CD4-positive, alpha-beta memory T cell (primary cell): ENCODE measurements at regions not wholly inside any gene's neighbourhood (a gene's known extent, or its start where the extent isn't known, plus 50 kb on each side); places are given as distances from the start of the nearest gene placed in this dataset.

Experiments
- CTCF ChIA-PET: fragments of 350-600 bp; sonication (Branson Sonifier 250); formaldehyde crosslinking; loops from one replicate; lab custom pipeline; 2021; ENCODE audit warnings: inconsistent platforms; ENCODE audit not compliant: partially characterized antibody; lab: Charles Lee
- POLR2A ChIA-PET: fragments of 350-600 bp; sonication (Branson Sonifier 250); formaldehyde crosslinking; loops from one replicate; lab custom pipeline; 2021; ENCODE audit not compliant: partially characterized antibody; lab: Charles Lee
- DNase-seq, 5 donors: peaks; one replicate each; pipeline versions ENCODE4 v3.0.0 to v3.0.0-alpha.2; 2020 to 2022; ENCODE audit warnings: mixed read lengths in 1 of 5
- H3K27ac ChIP-seq: one replicate; pipeline ENCODE4 v1.7.0; 2013; ENCODE audit warnings: low read depth, low read length
- H3K27me3 ChIP-seq: 2 replicates; pipeline ENCODE4 v1.7.0; 2013; ENCODE audit warnings: mild to moderate bottlenecking, low read length, moderate library complexity; ENCODE audit not compliant: insufficient read depth
- H3K36me3 ChIP-seq: 2 replicates; pipeline ENCODE4 v1.7.0; 2013; ENCODE audit warnings: mild to moderate bottlenecking, low read length, moderate library complexity; ENCODE audit not compliant: insufficient read depth
- H3K4me1 ChIP-seq: 2 replicates; pipeline ENCODE4 v1.7.0; 2013; ENCODE audit warnings: mild to moderate bottlenecking, low read length, moderate library complexity; ENCODE audit not compliant: insufficient read depth
- H3K4me3 ChIP-seq, 2 donors: one replicate each; pipeline ENCODE4 v1.7.0; 2013; ENCODE audit warnings: low read length in 2 of 2, mild to moderate bottlenecking in 1 of 2
- H3K9me3 ChIP-seq, 2 donors: one replicate each; pipeline ENCODE4 v1.7.0; 2013; ENCODE audit warnings: low read length in 2 of 2, control low read depth in 1 of 2; ENCODE audit not compliant: control insufficient read depth in 1 of 2
- H3K27ac Mint-ChIP-seq, 7 donors: one replicate each; pipeline ENCODE4 v1.8.0; 2020 to 2021; ENCODE audit warnings: mixed read lengths in 7 of 7, mild to moderate bottlenecking in 6 of 7, inconsistent platforms in 3 of 7, moderate library complexity in 3 of 7
- H3K27me3 Mint-ChIP-seq, 2 donors: one replicate each; pipeline ENCODE4 v1.8.0; 2020 to 2021; ENCODE audit warnings: mixed read lengths in 2 of 2
- H3K36me3 Mint-ChIP-seq, 2 donors: one replicate each; pipeline ENCODE4 v1.8.0; 2020 to 2021; ENCODE audit warnings: mixed read lengths in 2 of 2, inconsistent platforms in 1 of 2, mild to moderate bottlenecking in 1 of 2
- H3K4me1 Mint-ChIP-seq, 4 donors: one replicate each; pipeline ENCODE4 v1.8.0; 2020 to 2021; ENCODE audit warnings: mixed read lengths in 4 of 4, mild to moderate bottlenecking in 1 of 4
- H3K4me3 Mint-ChIP-seq, 8 donors: one replicate each; pipeline ENCODE4 v1.8.0; 2020 to 2021; ENCODE audit warnings: mixed read lengths in 8 of 8, mild to moderate bottlenecking in 7 of 8, moderate library complexity in 6 of 8, inconsistent platforms in 3 of 8
- H3K9me3 Mint-ChIP-seq, 8 donors: one replicate each; pipeline ENCODE4 v1.8.0; 2020 to 2021; ENCODE audit warnings: mixed read lengths in 8 of 8, mild to moderate bottlenecking in 5 of 8, inconsistent platforms in 3 of 8, moderate library complexity in 1 of 8
- intact Hi-C: fragments of 100-400 bp; cut with micrococcal nuclease; formaldehyde crosslinking; loops from one replicate; pipeline ENCODE4 v1.15.1; 2023

GRCh38 chr10:30793093-30793492 lies 163.5 kb upstream of the LYZL2 start:
- POLR2A ChIA-PET: interaction anchor here (0.7 to 1.5 kb wide), 3 partner anchors 8 to 88 kb away, joined by 3 to 8 read pairs (median 3); no protein-coding TSS in a partner anchor

GRCh38 chr10:30792025-30792424 lies 162.5 kb upstream of the LYZL2 start:
- Histone ChIP-seq H3K4me3 (no peak overlapping the region), H3K27ac (peak overlapping the region; percentile 21), H3K36me3 (no peaks in the 10 kb centered on the region), H3K27me3 (no peaks in the 10 kb centered on the region), H3K4me1 (peaks cover 22% of the 10 kb centered on the region), H3K9me3 (no peaks in the 10 kb centered on the region)
- DNase-seq: peak in 3 of 5 donors; percentile 7 to 17 (median 11)
- ChIA-PET POLR2A (interaction anchor here (0.8 to 1.5 kb wide), 3 partner anchors 20 to 240 kb away, joined by 3 to 8 read pairs (median 5); partner anchors contain the start of gene ZNF438), CTCF (interaction anchor here (1.0 to 1.4 kb wide), 2 partner anchors 9 to 239 kb away, joined by 3 read pairs; partner anchors contain the start of gene ZNF438)
- Mint-ChIP-seq H3K4me1 (peaks cover 18 to 46% (median 30%) of the 10 kb centered on the region in 4 donors), H3K27me3 (no peaks in the 10 kb centered on the region), H3K36me3 (peaks cover 0 to 4% of the 10 kb centered on the region in 2 donors), H3K9me3 (peaks cover 0 to 2% (median 0%) of the 10 kb centered on the region in 8 donors), H3K27ac (peak overlapping the region; percentile 67 to 95 (median 83)), H3K4me3 (peak overlapping the region; percentile 65 to 88 (median 78))
- intact Hi-C loops: no loop called here

More at GRCh38 chr10:30793093-30793492, 163.5 kb upstream of the LYZL2 start:
- no peaks in the 10 kb centered on the region for H3K27me3 Mint-ChIP-seq
- Histone ChIP-seq H3K4me3 (no peak overlapping the region), H3K27ac (no peak overlapping the region), H3K36me3 (no peaks in the 10 kb centered on the region), H3K27me3 (no peaks in the 10 kb centered on the region), H3K9me3 (no peaks in the 10 kb centered on the region), H3K4me1 (peaks cover 22% of the 10 kb centered on the region)
- peak overlapping the region in 1 of 7 donors; percentile 22 for H3K27ac Mint-ChIP-seq
- peaks cover 0 to 2% (median 0%) of the 10 kb centered on the region in 8 donors for H3K9me3 Mint-ChIP-seq
- peaks cover 0 to 4% of the 10 kb centered on the region in 2 donors for H3K36me3 Mint-ChIP-seq
- CTCF ChIA-PET: interaction anchor here (0.5 to 1.6 kb wide), 3 partner anchors 11 to 1486 kb away, joined by 3 read pairs; no protein-coding TSS in a partner anchor
- peak overlapping the region in 1 of 8 donors; percentile 7 for H3K4me3 Mint-ChIP-seq
- intact Hi-C loops: no loop called here
- no peak for DNase-seq
- peaks cover 18 to 44% (median 29%) of the 10 kb centered on the region in 4 donors for H3K4me1 Mint-ChIP-seq

GRCh38 chr10:30791197-30791611 lies 161.7 kb upstream of the LYZL2 start:
- intact Hi-C loops: no loop called here
- no peak for DNase-seq
- no peaks in the 10 kb centered on the region for H3K27me3 ChIP-seq
- ChIA-PET CTCF (no interaction called here), POLR2A (interaction anchor here (1.1 kb wide), 1 partner anchor 240 kb away, joined by 3 read pairs; the partner anchor contains the start of gene ZNF438)
- Mint-ChIP-seq H3K4me3 (peak overlapping the region in 5 of 8 donors; percentile 40 to 88 (median 76)), H3K9me3 (peaks cover 0 to 2% (median 0%) of the 10 kb centered on the region in 8 donors), H3K27ac (peak overlapping the region; percentile 67 to 95 (median 83)), H3K27me3 (no peaks in the 10 kb centered on the region), H3K4me1 (peaks cover 18 to 46% (median 30%) of the 10 kb centered on the region in 4 donors), H3K36me3 (peaks cover 0 to 4% of the 10 kb centered on the region in 2 donors)
- peaks cover 22% of the 10 kb centered on the region for H3K4me1 ChIP-seq
- H3K27ac ChIP-seq: no peak overlapping the region
- no peaks in the 10 kb centered on the region for H3K36me3 ChIP-seq
- H3K4me3 ChIP-seq: no peak overlapping the region
- no peaks in the 10 kb centered on the region for H3K9me3 ChIP-seq

GRCh38 chr10:30789806-30790205 lies 160.3 kb upstream of the LYZL2 start:
- CTCF ChIA-PET: no interaction called here
- peak overlapping the region in 2 of 7 donors; percentile 24 to 87 for H3K27ac Mint-ChIP-seq
- POLR2A ChIA-PET: no interaction called here

GRCh38 chr10:30788307-30788706 lies 158.8 kb upstream of the LYZL2 start:
- Histone ChIP-seq H3K36me3 (no peaks in the 10 kb centered on the region), H3K27ac (no peak overlapping the region), H3K4me1 (peaks cover 43% of the 10 kb centered on the region), H3K9me3 (no peaks in the 10 kb centered on the region), H3K4me3 (no peak overlapping the region), H3K27me3 (no peaks in the 10 kb centered on the region)
- intact Hi-C loops: no loop called here
- Mint-ChIP-seq H3K4me1 (peaks cover 25 to 60% (median 44%) of the 10 kb centered on the region in 4 donors), H3K36me3 (peaks cover 0 to 4% of the 10 kb centered on the region in 2 donors), H3K27me3 (no peaks in the 10 kb centered on the region), H3K9me3 (peaks cover 0 to 2% (median 0%) of the 10 kb centered on the region in 8 donors), H3K27ac (peak overlapping the region in 2 of 7 donors; percentile 68 to 69), H3K4me3 (no peak overlapping the region)
- POLR2A ChIA-PET: no interaction called here
- no peak for DNase-seq
- CTCF ChIA-PET: interaction anchor here (0.6 to 2.1 kb wide), 4 partner anchors 20 to 242 kb away, joined by 3 to 7 read pairs (median 3); no protein-coding TSS in a partner anchor

More at GRCh38 chr10:30789806-30790205, 160.3 kb upstream of the LYZL2 start:
- no peak overlapping the region for H3K4me3 ChIP-seq
- Mint-ChIP-seq H3K9me3 (peaks cover 0 to 2% (median 0%) of the 10 kb centered on the region in 8 donors), H3K27me3 (no peaks in the 10 kb centered on the region), H3K4me1 (peaks cover 18 to 51% (median 36%) of the 10 kb centered on the region in 4 donors), H3K36me3 (peaks cover 0 to 4% of the 10 kb centered on the region in 2 donors), H3K4me3 (peak overlapping the region in 3 of 8 donors; percentile 11 to 35 (median 35))
- H3K9me3 ChIP-seq: no peaks in the 10 kb centered on the region
- H3K4me1 ChIP-seq: peaks cover 31% of the 10 kb centered on the region
- intact Hi-C loops: no loop called here
- DNase-seq: no peak
- no peaks in the 10 kb centered on the region for H3K27me3 ChIP-seq
- no peaks in the 10 kb centered on the region for H3K36me3 ChIP-seq
- H3K27ac ChIP-seq: no peak overlapping the region

GRCh38 chr10:30786906-30787305 lies 157.4 kb upstream of the LYZL2 start:
- Mint-ChIP-seq H3K27me3 (no peaks in the 10 kb centered on the region), H3K27ac (no peak overlapping the region), H3K9me3 (peaks cover 0 to 2% (median 0%) of the 10 kb centered on the region in 8 donors), H3K36me3 (peaks cover 0 to 4% of the 10 kb centered on the region in 2 donors), H3K4me1 (peaks cover 20 to 53% (median 36%) of the 10 kb centered on the region in 4 donors), H3K4me3 (no peak overlapping the region)
- H3K4me1 ChIP-seq: peaks cover 39% of the 10 kb centered on the region
- ChIA-PET CTCF (interaction anchor here (0.8 to 4.6 kb wide), 6 partner anchors 11 to 974 kb away, joined by 3 to 28 read pairs (median 6); partner anchors contain the start of gene ZNF438), POLR2A (no interaction called here)
- H3K27me3 ChIP-seq: no peaks in the 10 kb centered on the region
- DNase-seq: no peak
- no peak overlapping the region for H3K27ac ChIP-seq
- no peaks in the 10 kb centered on the region for H3K36me3 ChIP-seq
- no peaks in the 10 kb centered on the region for H3K9me3 ChIP-seq
- H3K4me3 ChIP-seq: no peak overlapping the region
- intact Hi-C loops: no loop called here

- intact Hi-C loops: no loop called here
- POLR2A ChIA-PET: interaction anchor here (2.7 kb wide), 1 partner anchor 246 kb away, joined by 40 read pairs; the partner anchor contains the start of gene ZNF438
These were observed 156.6 kb upstream of the LYZL2 start for GRCh38 chr10:30786131-30786530.

More at GRCh38 chr10:30786131-30786530, 156.6 kb upstream of the LYZL2 start:
- H3K27ac ChIP-seq: no peak overlapping the region
- peaks cover 31% of the 10 kb centered on the region for H3K4me1 ChIP-seq
- no peaks in the 10 kb centered on the region for H3K9me3 ChIP-seq
- H3K4me3 ChIP-seq: no peak overlapping the region
- no peaks in the 10 kb centered on the region for H3K27me3 ChIP-seq
- Mint-ChIP-seq H3K4me1 (peaks cover 12 to 45% (median 28%) of the 10 kb centered on the region in 4 donors), H3K27ac (peak overlapping the region in 6 of 7 donors; percentile 4 to 62 (median 46)), H3K9me3 (peaks cover 0 to 2% (median 0%) of the 10 kb centered on the region in 8 donors), H3K27me3 (no peaks in the 10 kb centered on the region), H3K4me3 (peak overlapping the region; percentile 36 to 85 (median 66)), H3K36me3 (peaks cover 0 to 4% of the 10 kb centered on the region in 2 donors)
- no peak for DNase-seq
- CTCF ChIA-PET: interaction anchor here (0.8 to 4.6 kb wide), 10 partner anchors 10 to 982 kb away, joined by 3 to 56 read pairs (median 7); partner anchors contain the start of gene ZNF438
- H3K36me3 ChIP-seq: no peaks in the 10 kb centered on the region
